Neural progenitor cell (in vitro differentiated cells): ENCODE measurements at regions not wholly inside any gene's neighbourhood (a gene's known extent, or its start where the extent isn't known, plus 50 kb on each side); places are given as distances from the start of the nearest gene placed in this dataset.

ENCODE experiments used
- DNase-seq: peaks from one replicate; pipeline ENCODE4 v3.0.0-alpha.2; 2016; ENCODE audit warnings: low spot score
- H2AFZ ChIP-seq: fragments of 200-600 bp; sonication (generic); replicated peaks from 2 replicates; pipeline ENCODE4 v1.6.1; 2016; ENCODE audit warnings: antibody characterized with exemption
- H3F3A ChIP-seq: fragments of 200-600 bp; sonication (generic); 2 replicates; pipeline ENCODE4 v1.6.1; 2016; ENCODE audit warnings: antibody characterized with exemption, low read depth
- H3K27ac ChIP-seq: fragments of 200-600 bp; sonication (generic); 2 replicates; pipeline ENCODE4 v1.5.1; 2016; ENCODE audit warnings: mild to moderate bottlenecking
- H3K27me3 ChIP-seq: fragments of 200-600 bp; sonication (generic); 2 replicates; pipeline ENCODE4 v1.6.1; 2016; ENCODE audit warnings: mild to moderate bottlenecking, moderate library complexity
- H3K36me3 ChIP-seq: fragments of 200-600 bp; sonication (generic); 2 replicates; pipeline ENCODE4 v1.5.1; 2016
- H3K4me1 ChIP-seq: fragments of 200-600 bp; sonication (generic); 2 replicates; pipeline ENCODE4 v1.6.1; 2016; ENCODE audit warnings: mixed run types
- H3K4me2 ChIP-seq: fragments of 200-600 bp; sonication (generic); 2 replicates; pipeline ENCODE4 v1.6.1; 2016
- H3K4me3 ChIP-seq: fragments of 200-600 bp; sonication (generic); 2 replicates; pipeline ENCODE4 v1.5.1; 2016
- H3K79me2 ChIP-seq: fragments of 200-600 bp; sonication (generic); 2 replicates; pipeline ENCODE4 v1.6.1; 2016; ENCODE audit warnings: low read depth
- H3K9ac ChIP-seq: fragments of 200-600 bp; sonication (generic); 2 replicates; pipeline ENCODE4 v1.6.1; 2016
- H3K9me3 ChIP-seq: fragments of 200-600 bp; sonication (generic); 2 replicates; pipeline ENCODE4 v1.5.1; 2016; ENCODE audit warnings: low read depth
- H4K20me1 ChIP-seq: fragments of 200-600 bp; sonication (generic); 2 replicates; pipeline ENCODE4 v1.6.1; 2016; ENCODE audit warnings: low read depth
- H3K27ac Mint-ChIP-seq: 3 replicates; pipeline ENCODE4 v1.8.0; 2021; ENCODE audit warnings: mixed read lengths
- H3K27me3 Mint-ChIP-seq: 2 replicates; pipeline ENCODE4 v1.8.0; 2022; ENCODE audit warnings: low read depth, mild to moderate bottlenecking, inconsistent platforms, moderate library complexity, mixed read lengths; ENCODE audit not compliant: insufficient read depth
- H3K36me3 Mint-ChIP-seq: 3 replicates; pipeline ENCODE4 v1.8.0; 2021; ENCODE audit warnings: mixed read lengths
- H3K4me1 Mint-ChIP-seq: 3 replicates; pipeline ENCODE4 v1.8.0; 2021; ENCODE audit warnings: mixed read lengths
- H3K4me3 Mint-ChIP-seq: 3 replicates; pipeline ENCODE4 v1.8.0; 2021; ENCODE audit warnings: mild to moderate bottlenecking, moderate library complexity, mixed read lengths
- H3K9me3 Mint-ChIP-seq: 3 replicates; pipeline ENCODE4 v1.8.0; 2020; ENCODE audit warnings: mixed read lengths
- EZH2 ChIP-seq: fragments of 200-600 bp; sonication (generic); IDR thresholded peaks from 2 replicates; pipeline ENCODE4 v1.6.1; 2017; ENCODE audit warnings: antibody characterized with exemption, mild to moderate bottlenecking, moderate library complexity
- EZH2phosphoT487 ChIP-seq: fragments of 200-600 bp; sonication (generic); IDR thresholded peaks from 2 replicates; pipeline ENCODE4 v1.6.1; 2017; ENCODE audit warnings: antibody characterized with exemption
- TF ChIP-seq, protein P1 (sequence below): fragments of 200-600 bp; sonication (generic); IDR thresholded peaks from 2 replicates; pipeline ENCODE4 v1.5.1; 2017; ENCODE audit warnings: antibody characterized with exemption, mild to moderate bottlenecking

DNA sequence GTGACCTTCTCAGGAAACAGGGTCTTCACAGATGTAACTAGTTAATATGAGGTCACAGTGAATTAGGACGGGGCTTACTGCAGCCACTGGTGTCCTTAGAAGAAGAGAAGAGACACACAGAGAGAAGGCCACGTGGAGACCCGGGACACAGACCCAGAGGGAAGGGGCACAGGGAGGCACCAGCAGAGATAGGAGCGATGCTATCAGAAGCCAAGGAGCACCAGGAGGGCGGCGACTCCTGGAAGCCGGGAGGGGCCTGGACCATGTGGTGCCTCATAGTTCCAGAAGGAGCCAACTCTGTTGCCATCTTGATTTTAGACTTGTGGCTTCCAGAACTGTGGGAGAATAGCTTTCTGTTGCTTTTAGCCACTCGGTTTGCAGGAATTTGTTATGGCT is 505.9 kb downstream of the TCERG1L start:
- Histone ChIP-seq H3K4me1 (peaks cover 4% of the 10 kb centered on the region), H3F3A (no peaks in the 10 kb centered on the region), H3K36me3 (no peaks in the 10 kb centered on the region), H3K9ac (no peak overlapping the region), H3K4me2 (no peak overlapping the region), H3K4me3 (no peak overlapping the region), H3K27ac (no peak overlapping the region), H2AFZ (no peak overlapping the region), H3K27me3 (no peaks in the 10 kb centered on the region), H4K20me1 (no peaks in the 10 kb centered on the region), H3K9me3 (no peaks in the 10 kb centered on the region), H3K79me2 (no peaks in the 10 kb centered on the region)
- Mint-ChIP-seq H3K9me3 (peaks cover 3% of the 10 kb centered on the region), H3K4me3 (no peak overlapping the region), H3K36me3 (no peaks in the 10 kb centered on the region), H3K4me1 (peaks cover 12% of the 10 kb centered on the region), H3K27me3 (peaks cover 6% of the 10 kb centered on the region), H3K27ac (no peak overlapping the region)
- no peak for DNase-seq
- TF ChIP-seq, protein P1, sequence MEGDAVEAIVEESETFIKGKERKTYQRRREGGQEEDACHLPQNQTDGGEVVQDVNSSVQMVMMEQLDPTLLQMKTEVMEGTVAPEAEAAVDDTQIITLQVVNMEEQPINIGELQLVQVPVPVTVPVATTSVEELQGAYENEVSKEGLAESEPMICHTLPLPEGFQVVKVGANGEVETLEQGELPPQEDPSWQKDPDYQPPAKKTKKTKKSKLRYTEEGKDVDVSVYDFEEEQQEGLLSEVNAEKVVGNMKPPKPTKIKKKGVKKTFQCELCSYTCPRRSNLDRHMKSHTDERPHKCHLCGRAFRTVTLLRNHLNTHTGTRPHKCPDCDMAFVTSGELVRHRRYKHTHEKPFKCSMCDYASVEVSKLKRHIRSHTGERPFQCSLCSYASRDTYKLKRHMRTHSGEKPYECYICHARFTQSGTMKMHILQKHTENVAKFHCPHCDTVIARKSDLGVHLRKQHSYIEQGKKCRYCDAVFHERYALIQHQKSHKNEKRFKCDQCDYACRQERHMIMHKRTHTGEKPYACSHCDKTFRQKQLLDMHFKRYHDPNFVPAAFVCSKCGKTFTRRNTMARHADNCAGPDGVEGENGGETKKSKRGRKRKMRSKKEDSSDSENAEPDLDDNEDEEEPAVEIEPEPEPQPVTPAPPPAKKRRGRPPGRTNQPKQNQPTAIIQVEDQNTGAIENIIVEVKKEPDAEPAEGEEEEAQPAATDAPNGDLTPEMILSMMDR, result no peak
- TF ChIP-seq EZH2 (no peak), EZH2phosphoT487 (no peak)

DNA sequence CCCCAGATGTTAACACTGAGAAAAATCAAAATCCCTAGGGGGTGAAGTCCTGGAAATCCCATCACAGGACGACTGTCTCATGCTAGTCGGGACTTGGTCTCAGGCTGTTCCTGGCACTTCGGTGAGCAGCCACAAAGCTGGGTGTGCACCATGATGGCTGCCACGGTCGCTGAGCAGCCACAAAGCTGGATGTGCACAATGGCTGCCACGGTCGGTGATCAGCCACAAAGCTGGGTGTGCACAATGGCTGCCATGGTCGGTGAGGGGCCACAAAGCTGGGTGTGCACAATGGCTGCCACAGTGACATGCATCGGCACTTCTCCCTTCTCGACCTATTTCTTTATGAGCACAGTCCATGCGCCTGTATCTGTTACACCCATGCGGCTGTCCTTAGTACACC is 505.1 kb downstream of the TCERG1L start:
- H3K4me3 Mint-ChIP-seq, result no peak overlapping the region
- TF ChIP-seq EZH2phosphoT487 (no peak), EZH2 (no peak)
- TF ChIP-seq, protein P1, result no peak

DNA sequence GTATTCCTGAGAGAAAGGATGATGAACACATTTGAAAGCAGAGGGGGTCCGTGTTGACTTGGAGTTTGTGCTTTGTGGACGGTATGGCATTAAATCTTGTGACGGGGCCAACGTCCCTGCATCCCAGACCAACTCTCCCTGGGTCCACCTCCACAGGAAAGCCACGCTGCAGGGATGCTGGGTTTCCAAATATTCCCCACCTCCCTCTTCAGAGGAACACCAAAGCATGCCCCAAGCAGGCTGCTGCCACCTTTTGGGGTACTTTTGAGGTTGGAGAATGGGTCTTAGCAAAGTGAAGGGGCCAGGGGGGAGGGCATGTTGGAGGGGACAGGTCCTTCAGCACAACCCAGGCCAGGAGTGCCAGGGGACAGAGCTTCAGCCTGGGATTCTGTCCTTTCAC is 504.4 kb downstream of the TCERG1L start:
- H3K36me3 ChIP-seq, result no peaks in the 10 kb centered on the region
- Mint-ChIP-seq H3K36me3 (no peaks in the 10 kb centered on the region), H3K27me3 (peaks cover 6% of the 10 kb centered on the region), H3K4me3 (no peak overlapping the region), H3K27ac (no peak overlapping the region), H3K9me3 (peaks cover 3% of the 10 kb centered on the region), H3K4me1 (peaks cover 13% of the 10 kb centered on the region)
- H3K27ac ChIP-seq, result no peak overlapping the region
- no peaks in the 10 kb centered on the region for H4K20me1 ChIP-seq
- no peak overlapping the region for H3K4me3 ChIP-seq
- TF ChIP-seq EZH2phosphoT487 (no peak), EZH2 (no peak)
- TF ChIP-seq, protein P1, result no peak
- no peak overlapping the region for H2AFZ ChIP-seq
- H3K9me3 ChIP-seq, result no peaks in the 10 kb centered on the region
- no peaks in the 10 kb centered on the region for H3K27me3 ChIP-seq
- no peak overlapping the region for H3K4me2 ChIP-seq
- peaks cover 4% of the 10 kb centered on the region for H3K4me1 ChIP-seq
- no peaks in the 10 kb centered on the region for H3F3A ChIP-seq
- H3K79me2 ChIP-seq, result no peaks in the 10 kb centered on the region
- H3K9ac ChIP-seq, result no peak overlapping the region
- no peak for DNase-seq

More for the DNA sequence above, 505.1 kb downstream of the TCERG1L start:
- H2AFZ ChIP-seq, result no peak overlapping the region
- H3K27me3 Mint-ChIP-seq, result peaks cover 6% of the 10 kb centered on the region
- H3K36me3 ChIP-seq, result no peaks in the 10 kb centered on the region
- no peaks in the 10 kb centered on the region for H3K36me3 Mint-ChIP-seq
- H3K79me2 ChIP-seq, result no peaks in the 10 kb centered on the region
- H3K4me1 ChIP-seq, result peaks cover 4% of the 10 kb centered on the region
- DNase-seq, result no peak
- no peak overlapping the region for H3K27ac ChIP-seq
- H4K20me1 ChIP-seq, result no peaks in the 10 kb centered on the region
- H3K9ac ChIP-seq, result no peak overlapping the region
- peaks cover 15% of the 10 kb centered on the region for H3K4me1 Mint-ChIP-seq
- H3F3A ChIP-seq, result no peaks in the 10 kb centered on the region
- no peak overlapping the region for H3K4me2 ChIP-seq
- no peaks in the 10 kb centered on the region for H3K9me3 ChIP-seq
- H3K9me3 Mint-ChIP-seq, result peaks cover 3% of the 10 kb centered on the region
- no peak overlapping the region for H3K27ac Mint-ChIP-seq
- no peak overlapping the region for H3K4me3 ChIP-seq
- H3K27me3 ChIP-seq, result no peaks in the 10 kb centered on the region
